ENCODE measurements at regions not wholly inside any gene's neighbourhood (a gene's known extent, or its start where the extent isn't known, plus 50 kb on each side); places are given as distances from the start of the nearest gene placed in this dataset.

GRCh38 chr11:22466351-22466750, 128.2 kb downstream of the SLC17A6 start:
- no peak for DNase-seq (ENCODE audit: extremely low read depth, low read depth)
- TF ChIP-seq, protein P1, sequence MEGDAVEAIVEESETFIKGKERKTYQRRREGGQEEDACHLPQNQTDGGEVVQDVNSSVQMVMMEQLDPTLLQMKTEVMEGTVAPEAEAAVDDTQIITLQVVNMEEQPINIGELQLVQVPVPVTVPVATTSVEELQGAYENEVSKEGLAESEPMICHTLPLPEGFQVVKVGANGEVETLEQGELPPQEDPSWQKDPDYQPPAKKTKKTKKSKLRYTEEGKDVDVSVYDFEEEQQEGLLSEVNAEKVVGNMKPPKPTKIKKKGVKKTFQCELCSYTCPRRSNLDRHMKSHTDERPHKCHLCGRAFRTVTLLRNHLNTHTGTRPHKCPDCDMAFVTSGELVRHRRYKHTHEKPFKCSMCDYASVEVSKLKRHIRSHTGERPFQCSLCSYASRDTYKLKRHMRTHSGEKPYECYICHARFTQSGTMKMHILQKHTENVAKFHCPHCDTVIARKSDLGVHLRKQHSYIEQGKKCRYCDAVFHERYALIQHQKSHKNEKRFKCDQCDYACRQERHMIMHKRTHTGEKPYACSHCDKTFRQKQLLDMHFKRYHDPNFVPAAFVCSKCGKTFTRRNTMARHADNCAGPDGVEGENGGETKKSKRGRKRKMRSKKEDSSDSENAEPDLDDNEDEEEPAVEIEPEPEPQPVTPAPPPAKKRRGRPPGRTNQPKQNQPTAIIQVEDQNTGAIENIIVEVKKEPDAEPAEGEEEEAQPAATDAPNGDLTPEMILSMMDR (IDR thresholded peaks at IDR 0.05; ENCODE audit: low read depth, low read length): no peak

GRCh38 chr11:22465620-22466019, 127.4 kb downstream of the SLC17A6 start:
- DNase-seq (ENCODE audit: extremely low read depth, low read depth): no peak
- TF ChIP-seq, protein P1 (IDR thresholded peaks at IDR 0.05; ENCODE audit: low read depth, low read length): no peak

DNA sequence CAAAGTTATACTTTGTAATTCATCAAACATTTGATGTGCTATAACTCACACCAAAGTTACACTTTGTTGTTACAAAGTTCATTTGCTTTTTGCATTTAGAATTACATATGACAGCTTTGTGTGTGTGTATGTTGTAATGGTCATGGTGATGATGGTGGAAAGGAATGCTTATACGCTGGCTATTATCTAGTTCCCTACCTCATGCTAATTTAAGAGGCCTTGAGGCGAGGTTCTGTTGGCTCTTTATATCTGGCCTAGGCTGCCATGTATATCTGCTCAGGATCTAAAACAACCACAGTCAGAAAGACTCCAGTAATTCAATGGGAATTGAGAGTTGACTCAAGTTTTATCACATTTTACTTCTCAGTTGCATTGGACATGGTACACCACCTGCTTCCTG, 123.4 kb downstream of the SLC17A6 start:
- TF ChIP-seq, protein P1 (IDR thresholded peaks at IDR 0.05; ENCODE audit: low read depth, low read length): no peak
- no peak for DNase-seq (ENCODE audit: extremely low read depth, low read depth)

- no peak for DNase-seq (ENCODE audit: extremely low read depth, low read depth)
- TF ChIP-seq, protein P1 (IDR thresholded peaks at IDR 0.05; ENCODE audit: low read depth, low read length): no peak
These were observed 122.0 kb downstream of the SLC17A6 start for GRCh38 chr11:22460181-22460580.

DNA sequence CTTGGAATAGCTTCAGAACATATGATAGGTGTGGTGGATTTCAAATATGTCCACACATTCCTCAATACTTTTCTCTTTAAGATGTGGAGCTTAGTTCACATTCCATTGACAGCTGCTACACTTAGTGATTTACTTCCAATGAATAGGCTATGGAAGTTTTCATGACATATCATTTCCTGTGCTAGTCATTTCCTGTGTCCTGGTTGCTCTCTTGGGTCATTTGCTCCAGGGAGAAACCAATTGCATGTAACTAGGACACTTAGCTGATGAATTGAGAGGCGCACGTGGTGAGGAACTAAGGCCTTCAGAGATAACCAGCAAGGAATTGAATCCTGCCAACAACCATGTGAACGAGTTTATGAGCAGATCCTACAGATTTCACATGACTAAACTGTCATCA, 120.9 kb downstream of the SLC17A6 start:
- DNase-seq (ENCODE audit: extremely low read depth, low read depth): no peak
- TF ChIP-seq, protein P1 (IDR thresholded peaks at IDR 0.05; ENCODE audit: low read depth, low read length): no peak

DNA sequence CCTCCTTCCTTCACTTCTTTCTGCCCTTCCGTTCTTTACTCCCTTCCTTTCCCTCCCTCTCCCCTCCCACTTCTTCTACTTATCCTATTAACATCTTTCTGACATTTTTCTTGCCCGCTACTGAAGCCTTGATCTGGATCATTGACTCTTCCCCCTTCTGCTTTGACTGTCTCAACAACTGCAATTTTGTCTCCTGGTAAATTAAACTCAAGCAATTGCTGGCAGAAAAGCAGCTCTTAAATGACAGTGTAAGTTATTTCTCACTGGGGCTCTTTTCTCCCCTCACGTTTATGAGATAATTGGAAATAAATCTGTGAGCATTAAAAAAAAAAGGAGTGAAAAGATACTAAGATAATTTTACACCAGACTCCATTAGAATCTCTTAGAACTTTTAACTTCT, 120.0 kb downstream of the SLC17A6 start:
- TF ChIP-seq, protein P1 (IDR thresholded peaks at IDR 0.05; ENCODE audit: low read depth, low read length): no peak

DNA sequence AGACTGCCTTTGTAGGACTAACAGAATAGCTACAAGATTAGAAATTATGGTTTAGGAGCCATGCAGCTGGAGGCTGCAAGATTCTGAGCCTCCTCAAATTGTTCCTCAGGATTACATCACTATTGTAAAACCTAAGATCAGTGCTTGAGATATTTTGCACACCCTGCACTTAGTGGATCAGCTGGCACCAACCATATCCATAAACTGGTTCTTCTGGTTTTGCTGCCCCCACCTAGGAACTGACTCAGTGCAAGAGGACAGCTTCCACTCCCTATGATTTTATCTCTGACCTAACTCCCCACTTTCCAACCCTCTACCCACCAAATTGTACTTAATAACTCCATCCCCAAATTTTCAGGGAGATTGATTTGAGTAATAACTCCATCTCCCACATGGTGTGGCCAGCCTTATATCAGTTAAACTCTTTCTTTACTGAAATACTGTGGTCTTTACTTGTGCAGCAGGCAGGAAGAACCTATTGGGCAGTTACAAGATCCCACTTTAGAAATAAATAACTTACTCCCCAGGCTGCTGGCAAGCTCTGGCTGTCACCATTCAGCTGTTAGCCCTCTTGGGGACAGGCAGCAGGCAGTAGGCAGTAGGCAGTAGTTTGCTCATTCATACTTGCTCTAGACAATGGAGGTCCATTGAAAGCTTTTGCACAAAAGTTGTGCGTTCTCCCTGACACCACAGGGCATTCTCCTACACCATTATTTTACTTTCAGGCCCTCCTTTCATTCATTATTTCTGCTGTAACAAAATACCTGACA, 119.0 kb downstream of the SLC17A6 start:
- DNase-seq (ENCODE audit: extremely low read depth, low read depth): no peak
- TF ChIP-seq, protein P1 (IDR thresholded peaks at IDR 0.05; ENCODE audit: low read depth, low read length): no peak

More for the DNA sequence above, 120.0 kb downstream of the SLC17A6 start:
- DNase-seq (ENCODE audit: extremely low read depth, low read depth): no peak
